Thyroid gland (tissue), 4 donors: ENCODE measurements at regions not wholly inside any gene's neighbourhood (a gene's known extent, or its start where the extent isn't known, plus 50 kb on each side); places are given as distances from the start of the nearest gene placed in this dataset.

Source experiments
- POLR2A ChIP-seq, 2 donors: fragments of 450-650 bp; IDR thresholded peaks; one replicate each; pipeline ENCODE4 v1.6.1; 2017; ENCODE audit warnings: antibody characterized with exemption in 2 of 2, mild to moderate bottlenecking in 2 of 2, moderate library complexity in 1 of 2
- TF ChIP-seq, protein P1 (sequence below), 6 experiments: fragments of 200-600 bp in 3 of 6; fragments of 450-650 bp in 3 of 6; sonication (generic) in 3 of 6; IDR thresholded peaks; one replicate each; pipeline ENCODE4 v1.5.1; 2016 to 2019; ENCODE audit warnings: antibody characterized with exemption in 6 of 6, mild to moderate bottlenecking in 2 of 6, inconsistent platforms in 1 of 6, moderate library complexity in 1 of 6

DNA sequence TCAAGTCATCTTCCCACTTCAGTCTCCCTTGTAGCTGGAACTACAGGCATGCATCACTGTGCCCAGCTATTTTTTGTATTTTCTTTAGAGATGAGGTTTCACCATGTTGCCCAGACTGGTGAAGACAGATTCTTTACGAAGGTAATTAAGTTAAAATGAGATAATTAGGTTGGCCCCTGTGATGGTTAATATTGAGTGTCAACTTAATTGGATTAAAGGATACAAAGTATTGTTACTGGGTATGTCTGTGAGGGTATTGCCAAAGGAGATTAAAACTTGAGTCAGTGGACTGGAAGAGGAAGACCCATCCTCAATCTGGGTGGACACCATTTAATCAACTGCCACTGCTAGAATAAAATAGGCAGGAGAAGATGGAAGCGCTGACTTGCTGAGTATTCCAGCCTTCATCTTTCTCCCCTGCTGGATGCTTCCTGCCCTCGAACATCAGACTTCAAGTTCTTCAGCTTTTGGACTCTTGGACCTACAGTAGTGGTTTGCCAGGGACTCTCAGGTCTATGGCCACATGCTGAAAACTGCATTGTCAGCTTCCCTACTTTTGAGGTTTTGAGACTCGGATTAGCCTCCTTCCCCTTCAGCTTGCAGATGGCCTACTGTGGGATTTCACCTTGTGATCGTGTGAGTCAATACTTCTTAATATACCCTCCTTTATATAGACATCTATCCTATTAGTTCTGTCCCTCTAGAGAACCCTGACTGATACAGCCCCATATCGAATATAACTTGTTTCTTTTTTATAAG is 269.1 kb downstream of the TMX3 start:
- TF ChIP-seq, protein P1, sequence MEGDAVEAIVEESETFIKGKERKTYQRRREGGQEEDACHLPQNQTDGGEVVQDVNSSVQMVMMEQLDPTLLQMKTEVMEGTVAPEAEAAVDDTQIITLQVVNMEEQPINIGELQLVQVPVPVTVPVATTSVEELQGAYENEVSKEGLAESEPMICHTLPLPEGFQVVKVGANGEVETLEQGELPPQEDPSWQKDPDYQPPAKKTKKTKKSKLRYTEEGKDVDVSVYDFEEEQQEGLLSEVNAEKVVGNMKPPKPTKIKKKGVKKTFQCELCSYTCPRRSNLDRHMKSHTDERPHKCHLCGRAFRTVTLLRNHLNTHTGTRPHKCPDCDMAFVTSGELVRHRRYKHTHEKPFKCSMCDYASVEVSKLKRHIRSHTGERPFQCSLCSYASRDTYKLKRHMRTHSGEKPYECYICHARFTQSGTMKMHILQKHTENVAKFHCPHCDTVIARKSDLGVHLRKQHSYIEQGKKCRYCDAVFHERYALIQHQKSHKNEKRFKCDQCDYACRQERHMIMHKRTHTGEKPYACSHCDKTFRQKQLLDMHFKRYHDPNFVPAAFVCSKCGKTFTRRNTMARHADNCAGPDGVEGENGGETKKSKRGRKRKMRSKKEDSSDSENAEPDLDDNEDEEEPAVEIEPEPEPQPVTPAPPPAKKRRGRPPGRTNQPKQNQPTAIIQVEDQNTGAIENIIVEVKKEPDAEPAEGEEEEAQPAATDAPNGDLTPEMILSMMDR (IDR thresholded peaks at IDR 0.05): no peak
- TF ChIP-seq POLR2A (IDR thresholded peaks at IDR 0.05): no peak
